8988T (cell line): ENCODE measurements at regions not wholly inside any gene's neighbourhood (a gene's known extent, or its start where the extent isn't known, plus 50 kb on each side); places are given as distances from the start of the nearest gene placed in this dataset.
"Not testable (repeated sequence)": the region's sequence is repeated elsewhere in the genome, so short reads cannot be mapped to it uniquely, and the experiment has no call there.

Source experiments
- DNase-seq: peaks from one replicate; pipeline ENCODE4 v3.0.0; 2011

DNA sequence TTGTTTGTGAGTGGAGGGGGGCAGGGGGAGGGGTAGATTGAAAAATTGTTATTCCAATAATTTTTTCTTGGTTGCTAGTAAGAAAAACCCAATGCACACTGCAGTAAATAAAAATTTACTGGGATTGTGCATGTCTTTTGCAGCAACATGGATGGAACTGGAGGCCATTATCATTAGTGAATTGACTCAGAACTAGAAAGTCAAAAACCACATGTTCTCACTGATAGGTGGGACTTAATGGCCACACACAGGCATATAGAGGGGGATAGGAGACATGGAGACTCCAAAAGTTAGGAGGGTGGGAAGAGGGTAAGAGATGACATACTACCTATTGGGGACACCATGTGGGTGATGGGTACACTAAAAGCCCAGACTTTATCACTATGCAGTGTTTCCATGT is 67.2 kb downstream of the BUB3 start:
- DNase-seq: no peak

DNA sequence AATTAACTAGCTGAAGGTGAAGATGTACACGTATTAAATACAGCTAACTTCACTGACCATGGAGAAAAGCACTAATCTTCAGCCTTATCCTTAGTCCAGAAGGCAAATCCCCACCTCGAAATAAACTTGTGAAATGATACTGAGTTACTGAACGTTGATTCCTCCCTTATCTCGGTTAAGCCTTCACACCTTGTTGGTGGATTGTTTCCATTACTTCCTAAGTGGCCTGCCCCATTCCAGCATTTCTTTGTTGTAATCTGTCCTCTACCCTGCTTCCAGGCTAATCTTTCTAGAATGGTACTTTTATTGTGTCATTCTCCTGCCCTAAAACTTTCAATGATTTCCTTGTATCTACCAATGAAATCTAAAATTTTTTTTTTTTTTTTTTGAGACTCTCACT is 68.6 kb downstream of the BUB3 start:
- no peak for DNase-seq

DNA sequence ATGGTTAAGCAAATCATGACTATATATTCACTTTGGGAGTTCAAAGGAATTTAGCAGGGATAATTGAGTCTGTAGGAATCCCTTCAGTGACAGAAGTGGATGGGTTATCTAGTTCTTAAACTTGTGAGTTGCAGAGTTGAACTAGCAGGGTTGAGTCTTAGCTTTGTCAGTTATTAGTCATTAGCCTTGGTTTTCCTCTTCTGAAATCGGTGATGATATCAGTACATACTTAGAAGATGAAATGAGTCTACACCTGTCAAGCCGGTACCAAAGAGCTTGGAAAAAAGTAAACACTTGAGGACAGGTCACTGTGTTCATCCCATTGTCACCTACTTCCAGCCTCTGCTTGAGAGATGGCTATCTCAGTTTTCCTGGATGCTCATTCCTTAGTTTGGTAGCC is 73.5 kb downstream of the BUB3 start:
- no peak for DNase-seq

DNA sequence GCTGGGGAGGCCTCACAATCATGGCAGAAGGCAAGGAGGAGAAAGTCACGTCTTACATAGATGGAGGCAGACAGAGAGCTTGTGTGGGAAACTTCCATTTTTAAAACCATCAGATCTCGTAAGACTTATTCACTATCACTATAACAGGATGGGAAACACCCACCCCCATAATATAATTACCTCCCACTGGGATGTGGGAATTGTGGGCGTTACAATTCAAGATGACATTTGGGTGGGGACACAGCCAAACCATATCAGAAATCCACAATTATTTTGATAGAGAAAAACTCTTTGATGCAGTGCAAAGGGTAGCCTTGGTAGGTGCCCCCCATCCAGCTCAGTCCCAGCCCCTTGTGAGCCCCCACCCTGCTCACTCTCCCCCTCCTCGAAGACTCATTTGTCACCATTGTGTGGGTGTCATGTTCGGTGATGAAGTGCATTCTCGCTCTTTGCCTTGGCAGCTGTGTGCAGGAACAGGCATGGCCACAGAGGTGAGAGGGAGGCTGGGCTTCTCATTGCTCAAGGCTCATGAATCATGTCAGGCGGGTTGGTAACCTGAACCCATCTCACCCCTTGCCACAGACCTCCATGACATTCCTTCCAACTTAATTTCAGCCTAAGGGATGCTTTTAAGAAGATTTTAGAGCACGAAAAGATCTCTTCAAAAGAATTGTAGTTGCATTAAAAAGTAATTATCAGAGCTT is 75.9 kb downstream of the BUB3 start:
- no peak for DNase-seq

DNA sequence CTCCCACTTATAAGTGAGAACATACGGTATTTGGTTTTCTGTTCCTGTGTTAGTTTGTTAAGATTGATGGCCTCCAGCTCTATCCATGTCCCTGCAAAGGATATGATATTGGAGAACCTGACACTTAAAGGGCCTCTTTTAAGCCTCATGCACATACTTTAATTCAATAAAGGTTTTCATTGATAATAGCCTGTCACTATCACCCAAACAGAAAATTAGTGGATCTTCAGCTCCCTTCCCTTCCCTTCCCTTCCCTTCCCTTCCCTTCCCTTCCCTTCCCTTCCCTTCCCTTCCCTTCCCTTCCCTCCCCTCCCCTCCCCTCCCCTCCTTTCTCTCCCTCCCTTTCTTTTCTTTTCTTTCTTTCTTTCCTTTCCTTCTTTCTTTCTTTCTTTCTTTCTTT is 78.7 kb downstream of the BUB3 start:
- DNase-seq: not testable (repeated sequence)

DNA sequence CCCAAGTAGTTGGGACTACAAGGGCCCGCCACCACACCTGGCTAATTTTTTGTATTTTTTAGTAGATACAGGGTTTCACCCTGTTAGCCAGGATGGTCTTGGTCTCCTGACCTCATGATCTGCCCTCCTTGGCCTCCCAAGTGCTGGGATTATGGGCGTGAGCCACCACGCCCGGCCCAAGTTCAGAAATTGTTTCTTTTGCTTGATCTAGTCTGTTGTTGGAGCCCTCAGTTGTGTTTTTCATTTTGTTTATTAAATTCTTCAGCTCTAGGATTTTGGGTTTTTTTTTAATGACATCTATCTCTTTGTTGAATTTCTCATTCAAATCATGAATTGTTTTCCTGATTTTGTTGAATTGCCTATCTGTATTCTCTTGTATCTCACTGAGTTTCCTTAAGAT is 80.8 kb downstream of the BUB3 start:
- DNase-seq: not testable (repeated sequence)

DNA sequence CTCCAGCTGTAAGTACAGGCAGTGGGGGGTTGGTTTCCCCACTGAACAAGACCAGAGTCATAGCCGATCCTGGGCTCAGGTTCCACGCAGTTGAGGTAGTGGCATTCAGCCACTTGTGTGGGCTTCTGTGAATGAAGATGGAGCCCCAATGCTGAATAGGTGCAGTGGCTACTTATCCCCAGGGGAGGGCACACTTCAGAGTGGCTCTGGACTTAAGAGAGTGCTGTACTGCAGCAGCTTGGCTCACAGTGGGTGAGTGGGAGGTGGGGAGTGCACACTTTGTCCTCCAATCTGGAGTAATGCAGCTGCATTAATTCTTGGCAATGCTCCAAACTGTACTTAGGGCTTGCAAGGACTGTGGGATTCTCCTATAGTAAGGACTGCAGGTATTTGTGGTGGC is 81.9 kb downstream of the BUB3 start:
- no peak for DNase-seq

DNA sequence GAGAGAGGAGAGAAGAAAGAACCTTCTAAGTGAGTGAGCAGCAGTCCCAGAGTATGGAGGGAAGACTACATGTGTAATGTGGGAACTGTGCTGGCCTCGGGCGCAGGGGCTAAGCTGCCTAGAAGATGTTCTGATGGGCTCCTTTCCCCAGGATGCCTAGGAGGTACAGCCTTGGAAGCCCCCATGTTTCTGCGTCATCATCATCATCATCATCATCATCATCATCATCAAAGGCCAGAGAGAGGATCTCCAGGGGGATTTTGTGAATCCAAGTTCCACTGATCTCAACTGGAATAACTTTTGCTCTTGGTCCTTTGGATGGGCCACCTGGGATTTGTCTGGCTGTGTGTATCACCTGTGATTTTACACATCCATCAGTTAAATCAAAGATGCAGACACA is 86.0 kb downstream of the BUB3 start:
- no peak for DNase-seq

DNA sequence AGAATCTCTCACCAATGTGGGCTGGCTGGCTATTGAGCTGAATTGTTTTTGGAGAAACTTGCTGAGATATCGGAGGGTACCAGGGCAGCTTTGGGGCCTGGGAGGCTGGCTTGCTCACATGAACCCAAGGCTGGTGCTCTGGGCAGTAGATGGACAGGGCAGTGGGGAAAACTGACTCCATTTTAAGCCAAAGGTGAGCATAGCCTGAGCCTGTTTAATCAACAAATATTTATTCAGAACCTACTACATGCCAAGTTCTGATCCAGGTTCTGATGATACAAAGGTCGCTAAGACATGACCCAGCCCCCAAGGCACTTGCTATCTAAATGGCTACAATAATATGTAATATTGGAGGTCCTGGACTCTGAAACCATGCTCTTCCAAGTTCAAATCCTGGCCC is 86.6 kb downstream of the BUB3 start:
- DNase-seq: no peak

DNA sequence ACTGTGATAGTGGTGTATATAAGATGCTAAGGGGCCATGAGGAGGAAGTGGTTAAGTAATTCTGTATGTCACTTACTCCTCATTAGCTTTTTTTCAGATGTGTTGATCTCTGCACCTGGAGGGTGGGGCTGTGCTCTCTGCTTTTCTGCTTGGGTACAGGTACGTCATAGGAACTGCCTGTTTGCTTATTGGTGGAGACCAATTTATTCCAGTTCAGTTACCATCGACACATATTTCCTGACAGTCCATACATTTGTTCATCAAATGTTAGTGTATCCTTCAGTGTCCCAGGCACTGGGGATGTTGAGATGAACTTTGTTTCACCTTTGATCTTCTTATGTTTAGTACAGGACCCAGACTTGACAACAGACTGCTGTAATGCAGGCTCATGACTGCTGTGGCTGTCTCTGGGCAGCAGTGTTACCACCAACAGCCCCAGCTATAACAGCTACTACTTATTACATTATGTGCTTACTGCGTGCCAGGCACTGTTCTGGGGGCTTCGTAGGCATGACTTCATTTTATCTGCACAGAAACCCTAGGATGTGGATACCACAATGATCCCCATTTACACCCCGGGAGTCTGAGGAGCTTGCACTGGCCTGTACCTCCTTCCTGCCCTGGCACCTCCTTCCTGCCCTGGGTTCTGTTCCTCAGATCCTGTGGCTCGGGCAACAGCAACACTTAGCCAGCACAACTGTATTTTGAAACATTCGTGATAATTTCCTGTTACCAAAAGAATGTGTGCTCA is 87.4 kb downstream of the BUB3 start:
- DNase-seq: no peak

DNA sequence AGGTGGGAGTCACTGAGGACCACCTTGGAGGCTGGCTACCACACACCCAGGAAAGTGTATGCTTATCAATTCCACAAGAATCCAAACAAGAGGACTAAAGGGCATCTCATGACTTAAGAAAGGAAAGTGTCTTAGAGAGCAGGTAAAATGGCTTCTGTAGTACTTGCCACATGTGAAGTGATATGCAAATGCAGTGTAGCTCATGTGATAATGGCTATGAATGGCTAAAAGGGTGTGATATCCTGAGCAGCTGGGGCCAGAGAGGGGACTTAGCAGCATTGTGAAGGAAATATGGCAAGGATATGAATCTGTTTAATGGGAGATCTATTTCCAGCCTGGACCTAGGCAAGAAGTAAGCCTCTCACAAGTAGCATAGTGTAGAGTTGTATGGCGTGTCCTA is 90.5 kb downstream of the BUB3 start:
- DNase-seq: no peak

DNA sequence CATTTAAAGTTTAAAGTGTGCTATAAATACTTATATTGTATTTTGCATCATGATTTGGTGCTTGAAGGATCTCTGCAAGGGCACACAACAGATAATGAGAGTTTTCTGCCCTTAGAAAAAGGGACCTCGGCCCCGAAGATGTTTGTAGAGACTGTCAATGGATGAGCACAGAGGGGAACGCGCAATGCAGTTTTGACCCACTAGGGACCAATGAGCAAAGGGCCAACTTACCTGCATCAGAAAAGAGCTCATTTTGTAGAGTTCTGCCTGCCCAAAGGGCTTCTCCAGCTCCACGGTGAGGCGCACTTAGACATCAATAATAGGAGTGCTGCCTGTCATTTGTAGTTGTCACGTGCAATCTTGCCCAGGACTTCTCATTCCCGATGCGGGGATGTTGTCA is 91.1 kb downstream of the BUB3 start:
- DNase-seq: no peak

DNA sequence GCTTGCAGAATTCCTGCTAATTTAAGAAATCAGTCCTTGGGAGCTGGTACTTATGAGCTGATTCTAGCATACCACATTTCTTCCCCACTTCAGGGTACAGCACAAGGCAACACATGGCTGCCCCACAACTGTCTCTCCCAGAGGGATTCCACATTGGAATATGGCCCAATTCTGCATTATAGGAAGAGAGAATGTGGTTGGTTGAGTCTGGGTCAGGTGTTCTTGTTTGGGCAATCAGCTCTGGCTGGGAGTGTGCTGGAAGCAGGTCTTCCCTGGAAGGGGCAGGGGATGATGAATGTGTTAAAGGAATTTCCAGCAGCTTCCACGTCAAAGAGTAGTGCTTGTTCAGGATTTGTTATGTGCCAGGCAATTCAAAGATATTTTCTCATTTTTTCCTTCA is 95.7 kb downstream of the BUB3 start:
- DNase-seq: no peak

DNA sequence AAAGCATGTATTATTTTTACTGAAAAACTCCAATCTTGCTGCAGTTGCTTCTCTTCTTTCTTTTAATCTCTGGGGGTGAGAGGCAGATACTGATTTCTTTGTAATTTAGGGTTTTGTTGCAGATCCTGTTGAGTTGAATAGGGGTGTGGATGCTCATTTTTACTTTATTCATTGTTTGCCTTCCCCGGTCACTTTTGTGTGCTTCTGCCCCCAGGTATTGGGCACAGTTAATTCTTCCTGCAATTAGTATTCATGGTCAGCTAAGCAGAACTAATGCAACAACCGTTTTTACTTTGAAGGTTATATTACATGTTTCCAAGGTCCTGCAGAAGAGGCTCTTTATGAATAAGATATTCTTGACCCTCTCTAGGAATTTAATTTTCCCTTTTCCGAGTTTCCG is 96.4 kb downstream of the BUB3 start:
- no peak for DNase-seq

DNA sequence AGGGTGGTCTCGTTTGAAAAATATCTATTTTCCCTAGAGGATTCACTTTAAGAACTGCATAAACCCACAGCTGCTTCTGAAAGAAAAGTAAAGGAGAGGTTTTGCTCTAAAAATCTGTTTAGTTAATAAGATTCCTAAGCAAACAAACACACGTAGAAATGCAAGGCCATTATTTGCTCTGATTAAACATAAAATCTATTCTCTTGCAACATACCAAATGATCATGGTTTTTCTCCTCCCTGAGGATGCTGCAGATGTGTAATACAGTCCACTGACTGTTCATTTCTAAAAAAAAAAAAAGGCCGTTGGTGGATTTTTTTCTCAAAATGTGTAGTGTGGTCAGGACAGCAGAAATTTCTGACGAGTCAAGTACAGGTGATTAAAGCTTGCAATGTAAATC is 98.6 kb downstream of the BUB3 start:
- no peak for DNase-seq

DNA sequence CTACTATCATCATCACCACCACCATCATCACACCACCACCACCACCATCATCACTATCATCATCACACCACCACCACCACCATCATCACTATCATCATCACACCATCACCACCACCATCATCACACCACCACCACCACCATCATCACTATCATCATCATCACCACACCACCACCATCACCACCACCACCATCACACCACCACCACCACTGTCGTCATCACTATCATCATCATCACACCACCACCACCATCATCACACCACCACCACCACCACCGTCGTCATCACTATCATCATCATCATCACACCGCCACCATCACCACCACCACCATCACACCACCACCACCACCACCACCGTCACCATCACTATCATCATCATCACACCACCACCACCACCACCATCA is 100.1 kb downstream of the BUB3 start:
- not testable (repeated sequence) for DNase-seq

DNA sequence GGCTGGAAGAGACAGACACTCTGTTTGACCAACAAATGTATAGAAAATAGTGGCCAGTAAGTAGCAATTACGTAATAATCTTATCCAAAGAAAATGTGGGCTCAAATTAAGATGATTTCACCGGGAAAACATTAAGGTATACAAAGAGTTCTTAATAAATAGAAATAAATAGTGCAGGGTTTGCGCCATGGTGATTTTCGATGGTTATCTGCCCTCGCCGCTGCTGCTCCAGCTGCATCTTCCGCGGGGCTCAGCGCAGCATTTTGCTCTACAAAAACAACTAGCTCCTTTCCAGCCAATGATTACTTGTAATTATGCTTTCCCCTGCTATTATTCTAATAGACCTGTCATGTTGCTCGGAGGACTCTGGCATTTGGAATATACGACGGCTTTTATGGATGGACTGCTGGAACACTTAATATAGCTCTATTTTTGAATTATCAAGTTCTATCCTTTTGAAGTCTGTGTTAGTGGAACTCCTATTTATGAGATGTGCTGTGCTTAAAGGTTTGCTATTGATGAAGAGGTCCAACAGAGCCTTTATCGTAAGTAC is 103.8 kb downstream of the BUB3 start:
- DNase-seq: no peak

DNA sequence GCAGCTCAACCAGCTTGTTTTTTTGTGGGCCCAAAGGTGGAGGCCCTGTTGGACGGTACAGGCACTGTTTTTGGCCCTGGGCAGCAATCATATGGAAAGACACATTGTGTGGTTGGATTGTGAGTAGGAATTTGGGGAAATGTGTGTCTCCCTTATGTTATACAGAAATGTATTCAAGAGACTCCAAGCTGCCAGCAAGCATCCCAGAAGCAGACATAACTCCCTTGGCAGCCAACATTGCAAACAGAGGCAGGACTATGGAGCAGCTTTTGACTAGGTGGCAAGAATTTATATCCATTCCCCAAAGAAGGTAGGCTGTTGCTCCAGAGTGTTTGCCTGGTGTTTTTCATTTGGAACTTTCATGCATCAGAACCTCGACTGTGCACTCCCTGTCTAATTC is 104.9 kb downstream of the BUB3 start:
- DNase-seq: no peak

DNA sequence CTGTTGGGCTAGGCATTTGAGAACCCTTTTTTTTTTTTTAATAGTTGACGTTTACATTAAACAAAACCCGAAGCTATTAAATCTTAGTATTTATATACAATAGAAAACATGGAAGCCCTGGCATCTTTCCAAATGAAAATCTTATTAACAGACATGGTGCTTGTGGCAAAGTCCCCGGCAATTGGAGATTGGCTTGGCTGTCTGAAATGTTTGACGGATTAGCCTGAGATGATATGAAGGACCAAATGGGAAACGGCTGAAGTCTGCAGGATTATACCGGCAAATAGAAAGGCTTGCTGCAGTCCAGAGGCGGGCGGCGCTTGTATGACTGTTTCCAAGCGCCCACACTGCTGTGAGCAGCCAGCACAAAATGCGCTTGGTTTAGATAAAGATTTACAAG is 105.6 kb downstream of the BUB3 start:
- no peak for DNase-seq

DNA sequence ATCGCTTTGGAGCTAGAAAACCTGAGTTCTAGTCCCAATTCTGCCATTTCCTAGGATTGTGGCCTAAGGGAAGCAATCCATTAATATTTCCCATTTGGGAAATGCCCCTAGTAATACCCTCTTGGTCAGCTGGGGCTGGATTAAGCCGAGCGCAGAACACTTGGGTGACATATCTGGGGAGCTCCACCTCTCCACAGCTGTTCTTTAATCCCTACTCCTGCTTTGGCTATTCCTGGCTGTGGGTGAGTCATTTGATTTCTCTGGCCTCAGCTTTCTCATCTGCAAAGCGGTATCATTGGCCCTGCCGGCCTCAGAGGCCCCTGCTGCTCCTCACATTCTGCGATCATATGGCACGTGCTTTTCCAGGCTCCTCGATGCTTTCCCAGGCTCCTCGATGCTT is 108.3 kb downstream of the BUB3 start:
- no peak for DNase-seq

DNA sequence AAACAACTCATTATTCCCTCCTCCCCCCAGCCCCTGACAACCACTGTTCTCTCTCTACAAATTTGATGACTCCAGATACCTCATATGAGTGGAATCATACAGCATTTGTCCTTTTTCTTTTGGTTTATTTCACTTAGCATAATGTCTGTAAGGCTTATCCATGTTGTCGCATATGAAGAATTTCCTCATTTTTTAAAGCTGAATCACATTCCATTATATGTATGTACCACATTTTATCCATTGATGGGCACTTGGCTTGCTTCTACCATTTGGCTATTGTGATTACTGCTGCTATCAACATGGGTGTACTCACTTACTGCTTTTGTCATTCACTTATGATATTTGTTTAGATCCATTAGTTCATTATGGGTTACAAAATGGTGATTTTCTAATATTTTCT is 112.8 kb downstream of the BUB3 start:
- DNase-seq: no peak

DNA sequence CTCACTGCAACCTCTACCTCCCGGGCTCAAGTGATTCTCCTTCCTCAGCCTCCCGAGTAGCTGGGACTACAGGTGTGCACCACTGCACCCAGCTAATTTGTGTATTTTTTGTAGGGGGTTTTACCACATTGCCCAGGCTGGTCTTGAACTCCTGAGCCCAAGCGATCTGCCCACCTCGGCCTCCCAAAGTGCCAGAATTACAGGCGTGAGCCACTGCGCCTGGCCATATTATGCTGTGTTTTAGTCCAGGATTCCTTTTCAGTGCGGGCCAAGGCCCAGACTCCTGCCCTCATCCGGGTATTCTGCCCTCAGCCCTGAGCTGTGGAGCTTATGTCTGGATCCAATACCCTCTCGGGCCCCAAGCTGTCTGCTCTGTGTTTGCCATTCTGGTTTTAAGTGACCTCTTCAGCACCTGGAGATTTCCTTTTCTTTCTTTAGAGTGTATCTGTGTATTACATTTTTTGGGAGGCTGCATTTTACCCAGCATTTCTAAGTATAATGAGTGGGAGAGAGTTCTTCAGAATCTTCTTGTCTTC is 114.9 kb downstream of the BUB3 start:
- DNase-seq: no peak

DNA sequence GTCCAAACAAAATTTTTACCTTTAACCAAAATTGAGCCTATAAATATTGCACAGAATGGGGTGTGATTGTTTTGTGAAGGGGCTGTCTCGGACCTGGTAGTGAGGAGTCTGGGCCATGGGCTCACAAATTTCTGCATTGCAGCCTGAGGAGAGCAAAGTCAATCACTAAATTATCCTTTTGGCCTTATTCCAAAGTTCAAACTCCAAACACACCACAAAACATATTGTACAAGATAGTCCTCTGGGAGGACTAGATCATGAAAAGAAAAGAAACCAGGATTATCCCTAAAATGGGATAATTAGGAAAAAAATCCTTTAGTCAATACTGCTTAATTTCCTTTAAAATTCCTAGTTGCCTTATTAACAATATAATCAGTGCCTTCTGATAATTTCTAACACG is 115.5 kb downstream of the BUB3 start:
- DNase-seq: no peak

DNA sequence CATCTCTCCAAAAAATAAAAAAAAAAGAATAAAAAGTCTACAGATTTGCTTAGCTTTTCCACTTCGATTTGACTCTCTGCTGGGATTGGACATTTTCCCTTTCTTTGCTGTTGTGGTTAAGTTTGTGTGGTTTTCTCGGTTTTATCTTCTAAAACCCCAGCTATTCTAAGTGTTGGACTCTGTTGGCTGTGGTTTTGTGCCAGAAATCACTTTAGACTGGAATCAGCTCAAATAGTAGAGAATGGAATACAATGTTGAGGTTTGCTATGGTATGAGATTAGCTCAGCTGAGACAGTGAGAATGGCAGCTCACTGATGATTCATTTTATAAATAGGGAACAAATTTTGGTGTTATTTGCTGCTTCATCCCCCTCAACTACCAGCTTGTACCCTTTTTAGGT is 116.0 kb downstream of the BUB3 start:
- DNase-seq: no peak
